SJSA1 (cell line): ENCODE measurements at regions not wholly inside any gene's neighbourhood (a gene's known extent, or its start where the extent isn't known, plus 50 kb on each side); places are given as distances from the start of the nearest gene placed in this dataset.

Experiments used
- DNase-seq, 2 experiments: peaks; one replicate each; pipeline ENCODE4 v3.0.0-alpha.2; 2015 to 2020; ENCODE audit warnings: low spot score in 2 of 2, low read depth in 1 of 2
- H3K27ac ChIP-seq: fragments of 250-450 bp; sonication (Bioruptor Pico); 2 replicates; pipeline ENCODE4 v1.5.1; 2020; ENCODE audit warnings: mild to moderate bottlenecking, moderate library complexity
- H3K27me3 ChIP-seq: fragments of 250-450 bp; sonication (Bioruptor Pico); replicated peaks from 2 replicates; pipeline ENCODE4 v1.5.1; 2020; ENCODE audit warnings: mild to moderate bottlenecking, moderate library complexity
- H3K36me3 ChIP-seq: fragments of 250-450 bp; sonication (Bioruptor Pico); 2 replicates; pipeline ENCODE4 v1.5.1; 2020; ENCODE audit warnings: mild to moderate bottlenecking
- H3K4me1 ChIP-seq: fragments of 250-450 bp; sonication (Bioruptor Pico); replicated peaks from 2 replicates; pipeline ENCODE4 v1.6.1; 2021; ENCODE audit warnings: mild to moderate bottlenecking
- H3K4me3 ChIP-seq: fragments of 250-450 bp; sonication (Bioruptor Pico); 2 replicates; pipeline ENCODE4 v1.5.1; 2020; ENCODE audit warnings: mild to moderate bottlenecking
- H3K9me3 ChIP-seq: fragments of 250-450 bp; sonication (Bioruptor Pico); replicated peaks from 2 replicates; pipeline ENCODE4 v1.5.1; 2020; ENCODE audit warnings: mild to moderate bottlenecking

- H3K9me3 ChIP-seq = no peaks in the 10 kb centered on the region
- H3K27ac ChIP-seq = no peak overlapping the region
- H3K36me3 ChIP-seq = no peaks in the 10 kb centered on the region
- no peaks in the 10 kb centered on the region for H3K27me3 ChIP-seq
- H3K4me3 ChIP-seq = no peak overlapping the region
- H3K4me1 ChIP-seq = no peaks in the 10 kb centered on the region
- no peak for DNase-seq
Measured at GRCh38 chr7:153006452-153006851, 246.9 kb downstream of the ACTR3B start.

DNA sequence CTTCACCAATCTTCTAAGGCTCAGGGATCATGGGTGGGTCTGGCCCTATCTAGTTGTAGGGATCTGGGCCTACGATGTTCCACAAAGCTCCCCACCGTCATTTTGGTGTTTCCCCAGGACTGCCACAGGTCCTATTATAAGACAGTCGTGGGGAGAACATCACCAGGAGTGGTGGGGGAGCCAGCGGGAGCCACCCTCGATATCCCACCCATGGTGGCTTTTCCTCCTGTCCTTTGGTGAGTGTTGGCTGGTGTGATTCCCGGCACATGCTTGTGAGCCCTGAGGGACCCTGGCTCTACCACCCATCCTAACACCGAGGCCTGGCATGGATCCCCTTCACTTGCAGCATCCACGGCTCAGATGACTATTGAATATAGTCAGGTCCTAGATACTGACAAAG lies 247.4 kb downstream of the ACTR3B start:
- Histone ChIP-seq H3K4me3 (no peak overlapping the region), H3K27ac (no peak overlapping the region), H3K27me3 (no peaks in the 10 kb centered on the region), H3K9me3 (no peaks in the 10 kb centered on the region), H3K4me1 (no peaks in the 10 kb centered on the region), H3K36me3 (no peaks in the 10 kb centered on the region)
- DNase-seq = no peak

DNA sequence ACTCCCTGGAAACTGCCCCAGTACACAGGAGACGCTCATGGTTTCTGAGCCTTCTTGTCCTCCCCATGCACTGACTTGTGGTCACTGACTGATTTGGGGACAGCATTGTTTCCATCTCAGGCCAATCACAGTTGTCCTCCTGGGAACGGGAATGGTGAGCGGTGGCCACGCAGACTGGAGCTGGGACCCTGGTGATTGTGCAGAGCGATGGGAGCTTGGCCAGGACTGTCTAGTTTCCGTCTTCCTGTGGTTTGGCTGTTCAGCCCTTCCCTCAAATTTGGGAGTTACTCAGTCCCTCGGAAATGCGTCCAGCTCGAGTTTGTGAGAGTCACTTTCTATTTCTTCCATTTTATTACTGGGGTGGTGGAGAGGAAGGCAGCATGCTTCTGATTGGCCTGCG lies 250.9 kb downstream of the ACTR3B start:
- H3K36me3 ChIP-seq = no peaks in the 10 kb centered on the region
- no peak overlapping the region for H3K4me3 ChIP-seq
- DNase-seq = no peak
- H3K27me3 ChIP-seq = no peaks in the 10 kb centered on the region
- no peaks in the 10 kb centered on the region for H3K9me3 ChIP-seq
- H3K4me1 ChIP-seq = no peaks in the 10 kb centered on the region
- no peak overlapping the region for H3K27ac ChIP-seq

DNA sequence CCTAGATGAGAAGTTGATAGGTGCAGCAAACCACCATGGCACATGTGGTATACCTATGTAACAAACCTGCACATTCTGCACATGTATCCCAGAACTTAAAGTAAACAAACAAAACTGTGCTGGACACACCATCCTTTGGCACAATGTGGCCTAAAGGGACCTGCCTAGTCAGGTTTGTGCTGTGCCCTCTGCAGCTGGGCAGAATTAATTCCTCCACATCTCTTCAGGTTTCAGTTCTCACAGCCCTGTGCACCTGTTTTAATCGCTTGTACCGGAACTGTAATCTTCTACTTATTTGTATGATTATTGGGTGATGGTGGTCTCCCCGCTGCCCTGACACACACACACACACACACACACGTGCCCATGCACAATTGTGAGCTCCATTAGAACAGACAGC lies 252.7 kb downstream of the ACTR3B start:
- no peak overlapping the region for H3K4me3 ChIP-seq
- H3K27ac ChIP-seq = no peak overlapping the region
- H3K4me1 ChIP-seq = no peaks in the 10 kb centered on the region
- no peaks in the 10 kb centered on the region for H3K36me3 ChIP-seq
- no peak for DNase-seq
- no peaks in the 10 kb centered on the region for H3K27me3 ChIP-seq
- no peaks in the 10 kb centered on the region for H3K9me3 ChIP-seq

- Histone ChIP-seq H3K36me3 (no peaks in the 10 kb centered on the region), H3K27me3 (no peaks in the 10 kb centered on the region), H3K4me1 (no peaks in the 10 kb centered on the region), H3K27ac (no peak overlapping the region), H3K4me3 (no peak overlapping the region), H3K9me3 (no peaks in the 10 kb centered on the region)
- DNase-seq = no peak
Measured at GRCh38 chr7:153017223-153017622, 257.7 kb downstream of the ACTR3B start.

- Histone ChIP-seq H3K4me3 (no peak overlapping the region), H3K9me3 (no peaks in the 10 kb centered on the region), H3K27me3 (no peaks in the 10 kb centered on the region), H3K36me3 (no peaks in the 10 kb centered on the region), H3K4me1 (no peaks in the 10 kb centered on the region), H3K27ac (no peak overlapping the region)
- no peak for DNase-seq
Measured at GRCh38 chr7:153021542-153021941, 262.0 kb downstream of the ACTR3B start.

DNA sequence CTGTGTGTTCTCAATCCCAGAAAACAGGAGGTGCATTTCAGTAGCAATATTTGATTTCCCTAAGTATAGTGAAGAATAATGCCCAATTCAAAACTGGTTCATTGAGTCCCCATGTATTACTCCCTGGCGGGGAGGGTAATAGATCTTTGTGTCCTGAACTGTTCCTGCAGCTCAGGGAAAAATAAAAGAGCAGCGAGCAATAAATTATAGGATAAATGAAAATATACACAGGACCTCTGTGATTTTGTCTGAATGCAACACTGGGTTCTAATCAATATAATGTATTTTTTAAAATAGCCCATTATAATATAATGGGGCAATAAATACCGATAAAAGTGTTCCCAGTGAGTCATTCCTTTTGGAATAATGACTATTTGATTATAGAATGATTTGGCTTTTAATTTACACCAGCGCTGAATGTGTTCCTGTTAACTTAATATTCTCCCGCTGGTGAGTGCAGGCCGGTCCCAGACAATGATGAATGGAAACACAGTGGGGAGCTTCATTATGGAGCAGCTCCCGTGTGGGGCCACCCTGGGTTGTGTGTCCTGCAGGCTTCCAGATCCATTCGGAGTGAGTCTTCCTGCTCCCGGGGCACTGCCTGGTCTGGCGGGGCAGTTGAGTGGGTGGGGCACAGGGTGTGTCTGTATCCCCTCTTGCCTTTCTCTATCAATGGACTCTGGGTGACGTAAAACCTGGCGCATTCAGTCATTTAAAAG lies 263.1 kb downstream of the ACTR3B start:
- Histone ChIP-seq H3K27ac (no peak overlapping the region), H3K27me3 (no peaks in the 10 kb centered on the region), H3K4me1 (no peaks in the 10 kb centered on the region), H3K9me3 (no peaks in the 10 kb centered on the region), H3K36me3 (no peaks in the 10 kb centered on the region), H3K4me3 (no peak overlapping the region)
- no peak for DNase-seq

DNA sequence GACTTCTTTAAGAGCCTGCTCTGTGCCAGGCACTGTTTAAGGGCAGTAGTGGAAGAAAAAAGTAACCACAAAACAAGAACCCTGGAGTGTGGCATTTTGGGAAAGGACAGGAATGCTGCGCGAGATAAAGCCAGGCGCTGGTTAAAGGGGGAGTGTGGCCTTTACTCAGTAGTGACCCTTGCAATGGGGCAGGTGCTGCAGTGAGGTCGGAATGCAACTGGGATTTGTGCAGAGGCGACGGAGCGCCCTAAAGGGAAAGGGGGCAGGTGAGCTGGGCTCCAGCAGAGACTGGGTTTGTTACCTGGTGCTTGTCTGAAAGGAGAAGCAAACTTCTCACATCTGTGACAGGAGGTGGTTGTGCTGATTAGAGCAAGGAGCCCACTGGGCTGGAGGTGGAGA lies 263.6 kb downstream of the ACTR3B start:
- no peak for DNase-seq
- Histone ChIP-seq H3K27me3 (no peaks in the 10 kb centered on the region), H3K4me3 (no peak overlapping the region), H3K4me1 (no peaks in the 10 kb centered on the region), H3K36me3 (no peaks in the 10 kb centered on the region), H3K27ac (no peak overlapping the region), H3K9me3 (no peaks in the 10 kb centered on the region)

- H3K9me3 ChIP-seq = no peaks in the 10 kb centered on the region
- no peaks in the 10 kb centered on the region for H3K36me3 ChIP-seq
- no peaks in the 10 kb centered on the region for H3K4me1 ChIP-seq
- H3K27ac ChIP-seq = no peak overlapping the region
- no peaks in the 10 kb centered on the region for H3K27me3 ChIP-seq
- no peak overlapping the region for H3K4me3 ChIP-seq
- no peak for DNase-seq
Measured at GRCh38 chr7:153027210-153027609, 267.7 kb downstream of the ACTR3B start.

- no peak for DNase-seq
- H3K4me1 ChIP-seq = no peaks in the 10 kb centered on the region
- H3K4me3 ChIP-seq = no peak overlapping the region
- H3K9me3 ChIP-seq = no peaks in the 10 kb centered on the region
- H3K36me3 ChIP-seq = no peaks in the 10 kb centered on the region
- no peaks in the 10 kb centered on the region for H3K27me3 ChIP-seq
- H3K27ac ChIP-seq = no peak overlapping the region
Measured at GRCh38 chr7:153027904-153028303, 268.4 kb downstream of the ACTR3B start.

- H3K27me3 ChIP-seq = no peaks in the 10 kb centered on the region
- no peak overlapping the region for H3K4me3 ChIP-seq
- DNase-seq = no peak
- no peaks in the 10 kb centered on the region for H3K36me3 ChIP-seq
- H3K4me1 ChIP-seq = no peaks in the 10 kb centered on the region
- no peak overlapping the region for H3K27ac ChIP-seq
- no peaks in the 10 kb centered on the region for H3K9me3 ChIP-seq
Measured at GRCh38 chr7:153030976-153031375, 271.4 kb downstream of the ACTR3B start.

DNA sequence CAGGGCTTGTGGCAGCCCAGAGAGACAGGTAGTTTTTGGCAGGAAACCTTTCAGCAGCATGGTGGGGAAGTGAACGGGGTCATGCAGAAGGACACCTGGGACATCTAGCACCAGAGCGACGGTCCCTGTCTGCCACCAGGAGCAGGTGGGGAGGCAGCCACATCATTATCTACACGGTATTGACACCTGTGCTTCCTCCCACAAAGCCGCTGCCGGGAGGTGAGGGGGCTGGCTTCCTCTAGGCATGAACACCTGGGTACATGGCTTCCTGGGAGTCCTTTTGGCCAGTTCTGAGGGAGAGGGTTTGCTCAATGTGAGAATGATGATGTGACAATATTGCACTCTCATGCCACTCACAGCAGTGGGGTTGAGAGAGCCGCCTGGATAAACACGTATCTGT lies 275.2 kb downstream of the ACTR3B start:
- no peaks in the 10 kb centered on the region for H3K9me3 ChIP-seq
- no peaks in the 10 kb centered on the region for H3K36me3 ChIP-seq
- DNase-seq = no peak
- H3K27me3 ChIP-seq = no peaks in the 10 kb centered on the region
- no peaks in the 10 kb centered on the region for H3K4me1 ChIP-seq
- H3K4me3 ChIP-seq = no peak overlapping the region
- H3K27ac ChIP-seq = no peak overlapping the region

- DNase-seq = no peak
- H3K36me3 ChIP-seq = no peaks in the 10 kb centered on the region
- no peaks in the 10 kb centered on the region for H3K27me3 ChIP-seq
- H3K4me1 ChIP-seq = no peaks in the 10 kb centered on the region
- no peaks in the 10 kb centered on the region for H3K9me3 ChIP-seq
- H3K4me3 ChIP-seq = no peak overlapping the region
- H3K27ac ChIP-seq = no peak overlapping the region
Measured at GRCh38 chr7:153036396-153037063, 277.0 kb downstream of the ACTR3B start.

DNA sequence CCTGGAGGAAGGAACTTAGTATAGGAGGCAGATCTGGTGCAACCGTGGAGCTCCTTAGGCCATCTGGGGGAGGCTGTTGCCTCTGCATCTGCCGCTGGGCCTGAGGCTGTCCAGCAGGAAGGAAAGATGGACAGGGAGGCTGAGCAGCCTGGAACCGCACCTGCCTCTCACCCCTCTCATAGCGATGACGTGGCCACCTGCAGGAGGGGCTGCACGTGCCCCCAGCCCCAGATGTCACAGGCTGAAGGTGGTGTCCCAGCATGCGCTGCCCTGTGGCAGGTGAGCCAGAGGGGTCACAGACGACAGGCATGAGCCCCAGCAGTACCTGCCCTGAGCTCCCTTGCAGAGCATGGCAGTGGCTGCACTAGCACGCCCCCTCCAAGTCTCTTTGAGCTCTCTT lies 283.9 kb downstream of the ACTR3B start:
- Histone ChIP-seq H3K4me1 (no peaks in the 10 kb centered on the region), H3K27me3 (no peaks in the 10 kb centered on the region), H3K27ac (no peak overlapping the region), H3K4me3 (no peak overlapping the region), H3K36me3 (no peaks in the 10 kb centered on the region), H3K9me3 (no peaks in the 10 kb centered on the region)
- no peak for DNase-seq

GRCh38 chr7:153044981-153045380 lies 285.4 kb downstream of the ACTR3B start:
- H3K27ac ChIP-seq = no peak overlapping the region
- no peak for DNase-seq

More at GRCh38 chr7:153044981-153045380, 285.4 kb downstream of the ACTR3B start:
- Histone ChIP-seq H3K4me3 (no peak overlapping the region), H3K9me3 (no peaks in the 10 kb centered on the region), H3K4me1 (no peaks in the 10 kb centered on the region), H3K36me3 (no peaks in the 10 kb centered on the region), H3K27me3 (no peaks in the 10 kb centered on the region)
